GM12875 (cell line): ENCODE measurements at regions not wholly inside any gene's neighbourhood (a gene's known extent, or its start where the extent isn't known, plus 50 kb on each side); places are given as distances from the start of the nearest gene placed in this dataset.

ENCODE experiments used
- H3K4me3 ChIP-seq: one replicate; pipeline ENCODE4 v1.5.1; 2011; ENCODE audit warnings: low read depth, low read length, control low read depth
- TF ChIP-seq, protein P1 (sequence below): IDR thresholded peaks from 2 replicates; pipeline ENCODE4 v1.5.1; 2011; ENCODE audit warnings: low read depth, mild to moderate bottlenecking, control low read depth, inconsistent platforms, low read length, moderate library complexity, borderline replicate concordance; ENCODE audit not compliant: insufficient read depth

DNA sequence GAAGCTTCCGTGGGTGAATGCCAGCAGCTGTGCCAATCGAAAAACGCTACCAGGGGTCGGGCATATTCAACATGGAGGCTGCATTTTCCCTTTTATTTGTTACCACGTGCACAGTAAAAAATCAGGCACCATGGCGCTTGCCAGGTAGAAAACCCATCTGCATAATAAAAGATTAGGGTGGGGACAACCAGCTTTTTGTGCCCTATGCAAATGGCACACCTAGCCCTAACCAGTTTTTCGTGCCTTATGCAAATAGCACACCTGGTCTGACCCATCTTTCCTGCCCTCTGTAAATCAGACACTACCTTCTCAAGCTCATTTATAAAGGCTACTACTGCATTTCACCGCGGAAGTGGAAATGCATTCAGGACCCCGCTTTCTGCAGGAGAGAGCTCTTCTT lies 62.1 kb upstream of the FREM2 start:
- H3K4me3 ChIP-seq, result no peak overlapping the region
- TF ChIP-seq, protein P1, sequence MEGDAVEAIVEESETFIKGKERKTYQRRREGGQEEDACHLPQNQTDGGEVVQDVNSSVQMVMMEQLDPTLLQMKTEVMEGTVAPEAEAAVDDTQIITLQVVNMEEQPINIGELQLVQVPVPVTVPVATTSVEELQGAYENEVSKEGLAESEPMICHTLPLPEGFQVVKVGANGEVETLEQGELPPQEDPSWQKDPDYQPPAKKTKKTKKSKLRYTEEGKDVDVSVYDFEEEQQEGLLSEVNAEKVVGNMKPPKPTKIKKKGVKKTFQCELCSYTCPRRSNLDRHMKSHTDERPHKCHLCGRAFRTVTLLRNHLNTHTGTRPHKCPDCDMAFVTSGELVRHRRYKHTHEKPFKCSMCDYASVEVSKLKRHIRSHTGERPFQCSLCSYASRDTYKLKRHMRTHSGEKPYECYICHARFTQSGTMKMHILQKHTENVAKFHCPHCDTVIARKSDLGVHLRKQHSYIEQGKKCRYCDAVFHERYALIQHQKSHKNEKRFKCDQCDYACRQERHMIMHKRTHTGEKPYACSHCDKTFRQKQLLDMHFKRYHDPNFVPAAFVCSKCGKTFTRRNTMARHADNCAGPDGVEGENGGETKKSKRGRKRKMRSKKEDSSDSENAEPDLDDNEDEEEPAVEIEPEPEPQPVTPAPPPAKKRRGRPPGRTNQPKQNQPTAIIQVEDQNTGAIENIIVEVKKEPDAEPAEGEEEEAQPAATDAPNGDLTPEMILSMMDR, result no peak

DNA sequence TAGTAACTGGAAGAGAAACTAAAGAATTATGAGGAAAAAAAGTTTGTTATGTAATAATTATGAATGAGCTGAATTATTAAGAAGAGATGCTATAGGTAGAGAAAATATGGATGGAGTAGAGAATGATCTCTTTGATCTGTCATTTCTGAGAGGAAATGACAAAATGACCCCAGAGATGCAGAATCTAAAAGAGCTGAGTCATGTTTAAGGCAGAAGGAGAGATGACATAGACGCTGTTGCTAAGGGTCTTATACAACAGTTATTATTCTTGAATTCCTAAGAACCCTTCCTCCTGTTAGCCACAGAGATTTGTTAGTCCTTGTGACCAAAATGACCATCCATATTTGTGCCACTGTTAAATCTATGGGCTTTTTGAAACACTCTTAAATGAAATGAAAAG lies 58.3 kb upstream of the FREM2 start:
- TF ChIP-seq, protein P1, result no peak
- no peak overlapping the region for H3K4me3 ChIP-seq

DNA sequence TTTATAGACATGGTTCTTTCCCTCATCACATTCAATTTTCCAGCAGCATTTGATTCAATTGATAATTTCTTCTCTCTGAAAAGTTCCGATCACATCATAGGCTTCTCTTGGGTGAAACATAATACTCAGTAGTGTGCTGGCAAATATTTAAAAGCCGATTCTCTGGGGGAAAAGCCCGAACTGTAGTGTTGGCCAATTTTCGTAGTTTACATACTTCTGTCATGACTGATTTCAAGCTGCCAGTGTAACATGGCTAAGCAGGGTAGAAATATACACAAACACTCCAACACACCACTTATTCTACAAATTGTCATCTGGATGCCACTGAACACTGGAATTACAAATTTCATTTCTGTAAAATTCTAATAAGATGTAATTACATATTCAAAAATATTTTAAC lies 56.1 kb upstream of the FREM2 start:
- H3K4me3 ChIP-seq, result no peak overlapping the region
- TF ChIP-seq, protein P1, result no peak

DNA sequence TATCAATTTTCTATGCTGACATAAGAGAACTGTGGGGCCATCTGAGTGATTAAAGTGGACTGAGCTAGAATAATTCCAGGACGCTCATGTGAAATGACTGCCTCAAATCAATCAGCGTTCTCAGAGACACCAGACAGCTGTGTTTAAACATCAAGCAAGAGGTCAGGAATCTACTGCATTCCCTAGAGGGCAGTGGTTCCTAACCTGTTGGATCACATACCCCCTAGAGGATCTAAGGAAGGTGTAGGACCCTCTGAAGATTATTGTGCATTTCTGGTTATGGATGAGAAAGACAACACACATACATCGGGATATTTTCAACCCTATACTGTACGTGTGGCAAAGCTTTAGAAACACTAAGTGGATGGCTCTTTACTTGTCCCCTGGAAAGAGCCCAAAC lies 51.8 kb upstream of the FREM2 start:
- TF ChIP-seq, protein P1, result no peak
- no peak overlapping the region for H3K4me3 ChIP-seq

DNA sequence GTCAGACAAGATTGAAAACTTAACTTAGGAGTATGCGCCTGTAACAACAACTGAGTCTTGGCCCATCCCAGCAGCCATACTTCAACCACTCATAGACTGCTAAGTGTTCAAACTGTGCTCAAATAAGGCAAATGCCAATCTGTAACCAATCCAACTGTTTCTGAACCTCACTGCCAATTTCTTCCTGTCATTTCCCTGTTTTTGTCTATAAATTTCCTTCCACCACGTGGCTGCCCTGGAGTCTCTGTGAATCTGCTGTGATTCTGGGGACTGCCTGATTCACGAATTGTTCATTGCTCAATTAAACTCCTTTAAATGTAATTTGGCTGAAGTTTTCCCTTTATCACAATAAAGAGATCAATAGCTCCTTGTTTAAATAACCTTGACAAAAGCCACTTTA lies 50.8 kb upstream of the FREM2 start:
- TF ChIP-seq, protein P1, result no peak
- H3K4me3 ChIP-seq, result no peak overlapping the region

DNA sequence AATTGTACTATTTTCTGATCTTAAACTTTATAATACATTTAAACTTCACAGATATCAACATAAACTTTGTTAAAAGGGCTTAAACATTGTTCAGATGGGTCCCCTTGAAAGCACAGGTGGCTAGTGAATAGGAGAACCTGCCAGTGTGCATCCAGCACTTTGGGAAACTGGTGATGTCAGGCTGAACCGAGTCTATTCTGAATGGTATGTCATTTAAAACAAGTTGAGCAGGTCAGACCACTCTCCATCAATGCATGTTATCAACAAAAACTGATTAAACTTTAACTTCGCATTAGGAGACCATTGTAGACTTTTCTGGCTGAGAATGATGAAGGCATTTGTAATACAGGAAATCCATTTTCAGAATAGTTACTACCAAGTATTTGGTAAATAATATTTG lies 50.1 kb upstream of the FREM2 start:
- TF ChIP-seq, protein P1, result no peak
- H3K4me3 ChIP-seq, result no peak overlapping the region
